ENCODE measurements at regions not wholly inside any gene's neighbourhood (a gene's known extent, or its start where the extent isn't known, plus 50 kb on each side); places are given as distances from the start of the nearest gene placed in this dataset.

GRCh38 chr13:73171926-73172325 is 113.1 kb downstream of the KLF5 start:
- Mint-ChIP-seq H3K27me3 (no peaks in the 10 kb centered on the region), H3K9me3 (no peaks in the 10 kb centered on the region), H3K4me1 (peaks cover 0 to 4% (median 3%) of the 10 kb centered on the region in 3 donors), H3K4me3 (no peak overlapping the region), H3K36me3 (no peaks in the 10 kb centered on the region), H3K27ac (no peak overlapping the region)
- POLR2A ChIA-PET = interaction anchor here in 1 of 2 donors (0.7 kb wide), 1 partner anchor 58 kb away, joined by 7 read pairs; no protein-coding TSS in a partner anchor
- CTCF ChIA-PET = interaction anchor here in 1 of 2 donors (0.7 kb wide), 1 partner anchor 143 kb away, joined by 5 read pairs; no protein-coding TSS in a partner anchor
- no peaks in the 10 kb centered on the region for H3K36me3 ChIP-seq (ENCODE audit: control insufficient read depth in 2 of 2, extremely low read depth in 1 of 2, insufficient read depth in 1 of 2, low read length in 1 of 2)
- no peaks in the 10 kb centered on the region for H3K4me1 ChIP-seq (ENCODE audit: control insufficient read depth in 1 of 2, extremely low read depth in 1 of 2, insufficient read depth in 2 of 2, low read length in 2 of 2)
- no peak overlapping the region for H3K27ac ChIP-seq (ENCODE audit: low read length)
- H3K4me3 ChIP-seq (ENCODE audit: control insufficient read depth in 1 of 2, extremely low read depth in 1 of 2, low read length in 1 of 2) = no peak overlapping the region
- H3K9me3 ChIP-seq = no peaks in the 10 kb centered on the region
- WGBS (ENCODE audit: insufficient coverage) = 33% methylated on average over 1 of the region's 5 CpGs
- H3K27me3 ChIP-seq (replicated peaks in 1 of 2; ENCODE audit: control insufficient read depth in 2 of 2, extremely low read depth in 1 of 2, insufficient read depth in 2 of 2, low read length in 1 of 2) = no peaks in the 10 kb centered on the region
- no peak for ATAC-seq (replicated peaks in 1 of 4)
- no peak for DNase-seq

- no peak for ATAC-seq (replicated peaks in 1 of 4)
- H3K27ac Mint-ChIP-seq = no peak overlapping the region
- Histone ChIP-seq H3K9me3 (no peaks in the 10 kb centered on the region), H3K4me1 (ENCODE audit: control insufficient read depth in 1 of 2, extremely low read depth in 1 of 2, insufficient read depth in 2 of 2, low read length in 2 of 2) (no peaks in the 10 kb centered on the region), H3K4me3 (ENCODE audit: control insufficient read depth in 1 of 2, extremely low read depth in 1 of 2, low read length in 1 of 2) (no peak overlapping the region), H3K27ac (ENCODE audit: low read length) (no peak overlapping the region), H3K36me3 (ENCODE audit: control insufficient read depth in 2 of 2, extremely low read depth in 1 of 2, insufficient read depth in 1 of 2, low read length in 1 of 2) (no peaks in the 10 kb centered on the region), H3K27me3 (replicated peaks in 1 of 2; ENCODE audit: control insufficient read depth in 2 of 2, extremely low read depth in 1 of 2, insufficient read depth in 2 of 2, low read length in 1 of 2) (no peaks in the 10 kb centered on the region)
- DNase-seq = no peak
- peaks cover 0 to 1% of the 10 kb centered on the region in 2 donors for H3K27me3 Mint-ChIP-seq
- H3K36me3 Mint-ChIP-seq = no peaks in the 10 kb centered on the region
- ChIA-PET CTCF (no interaction called here), POLR2A (no interaction called here)
- no peaks in the 10 kb centered on the region for H3K9me3 Mint-ChIP-seq
- 81% methylated on average over 4 of the region's 5 CpGs for WGBS (ENCODE audit: insufficient coverage)
- H3K4me1 Mint-ChIP-seq = peaks cover 0 to 4% (median 3%) of the 10 kb centered on the region in 3 donors
- H3K4me3 Mint-ChIP-seq = no peak overlapping the region
Measured at GRCh38 chr13:73171271-73171682, 112.5 kb downstream of the KLF5 start.

DNA sequence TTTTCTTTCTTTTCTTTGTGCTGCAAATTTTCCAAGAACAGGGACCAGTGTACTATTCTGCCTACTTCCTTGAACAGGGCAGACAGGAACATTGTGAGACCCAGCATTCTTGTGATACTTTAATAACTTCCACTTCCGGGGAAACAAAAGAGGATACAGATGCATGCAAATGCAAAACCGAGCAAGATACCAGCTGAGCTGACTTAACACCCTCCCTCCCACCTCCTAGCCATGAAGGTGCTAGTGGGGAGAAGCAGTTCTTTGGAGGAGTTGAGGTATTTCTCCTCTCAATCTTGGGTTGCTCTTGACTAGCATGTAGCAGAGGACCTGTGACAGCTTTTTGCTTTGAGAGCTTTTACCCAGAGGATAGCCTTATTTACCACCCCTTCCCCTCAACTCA is 111.2 kb downstream of the KLF5 start:
- no peak for ATAC-seq (replicated peaks in 1 of 4)
- no peak overlapping the region for H3K4me3 ChIP-seq (ENCODE audit: control insufficient read depth in 1 of 2, extremely low read depth in 1 of 2, low read length in 1 of 2)

GRCh38 chr13:73168953-73169401 is 110.2 kb downstream of the KLF5 start:
- DNase-seq (no peak), ATAC-seq (replicated peaks in 1 of 4) (no peak)
- peaks cover 0 to 4% (median 3%) of the 10 kb centered on the region in 3 donors for H3K4me1 Mint-ChIP-seq
- H3K27me3 Mint-ChIP-seq = peaks cover 0 to 6% of the 10 kb centered on the region in 2 donors
- no peaks in the 10 kb centered on the region for H3K9me3 ChIP-seq
- no peak overlapping the region for H3K4me3 Mint-ChIP-seq
- 88% methylated on average over 5 of the region's 8 CpGs for WGBS (ENCODE audit: insufficient coverage)
- no peak overlapping the region for H3K4me3 ChIP-seq (ENCODE audit: control insufficient read depth in 1 of 2, extremely low read depth in 1 of 2, low read length in 1 of 2)
- H3K27ac Mint-ChIP-seq = no peak overlapping the region
- ChIA-PET POLR2A (interaction anchor here in 1 of 2 donors (0.6 kb wide), 1 partner anchor 503 kb away, joined by 3 read pairs; no protein-coding TSS in a partner anchor), CTCF (interaction anchor here in 1 of 2 donors (0.6 kb wide), 2 partner anchors 553 to 1832 kb away, joined by 3 to 5 read pairs; no protein-coding TSS in a partner anchor)
- no peaks in the 10 kb centered on the region for H3K27me3 ChIP-seq (replicated peaks in 1 of 2; ENCODE audit: control insufficient read depth in 2 of 2, extremely low read depth in 1 of 2, insufficient read depth in 2 of 2, low read length in 1 of 2)
- no peak overlapping the region for H3K27ac ChIP-seq (ENCODE audit: low read length)
- H3K36me3 ChIP-seq (ENCODE audit: control insufficient read depth in 2 of 2, extremely low read depth in 1 of 2, insufficient read depth in 1 of 2, low read length in 1 of 2) = no peaks in the 10 kb centered on the region
- H3K9me3 Mint-ChIP-seq = no peaks in the 10 kb centered on the region
- H3K36me3 Mint-ChIP-seq = no peaks in the 10 kb centered on the region
- no peaks in the 10 kb centered on the region for H3K4me1 ChIP-seq (ENCODE audit: control insufficient read depth in 1 of 2, extremely low read depth in 1 of 2, insufficient read depth in 2 of 2, low read length in 2 of 2)

More for the DNA sequence above, 111.2 kb downstream of the KLF5 start:
- H3K27me3 Mint-ChIP-seq = peaks cover 0 to 6% of the 10 kb centered on the region in 2 donors
- H3K27me3 ChIP-seq (replicated peaks in 1 of 2; ENCODE audit: control insufficient read depth in 2 of 2, extremely low read depth in 1 of 2, insufficient read depth in 2 of 2, low read length in 1 of 2) = no peaks in the 10 kb centered on the region
- H3K36me3 ChIP-seq (ENCODE audit: control insufficient read depth in 2 of 2, extremely low read depth in 1 of 2, insufficient read depth in 1 of 2, low read length in 1 of 2) = no peaks in the 10 kb centered on the region
- CTCF ChIA-PET = no interaction called here
- H3K9me3 ChIP-seq = no peaks in the 10 kb centered on the region
- H3K27ac ChIP-seq (ENCODE audit: low read length) = no peak overlapping the region
- H3K36me3 Mint-ChIP-seq = no peaks in the 10 kb centered on the region
- DNase-seq = no peak
- POLR2A ChIA-PET = no interaction called here
- WGBS (ENCODE audit: insufficient coverage) = no CpG with 5 or more reads among the region's 2 CpGs
- H3K27ac Mint-ChIP-seq = peak overlapping the region in 1 of 2 donors; percentile 18
- no peak overlapping the region for H3K4me3 Mint-ChIP-seq
- H3K4me1 ChIP-seq (ENCODE audit: control insufficient read depth in 1 of 2, extremely low read depth in 1 of 2, insufficient read depth in 2 of 2, low read length in 2 of 2) = no peaks in the 10 kb centered on the region
- no peaks in the 10 kb centered on the region for H3K9me3 Mint-ChIP-seq
- peaks cover 0 to 4% (median 3%) of the 10 kb centered on the region in 3 donors for H3K4me1 Mint-ChIP-seq

GRCh38 chr13:73168226-73168952 is 109.6 kb downstream of the KLF5 start:
- Histone ChIP-seq H3K27ac (ENCODE audit: low read length) (no peak overlapping the region), H3K4me1 (ENCODE audit: control insufficient read depth in 1 of 2, extremely low read depth in 1 of 2, insufficient read depth in 2 of 2, low read length in 2 of 2) (no peaks in the 10 kb centered on the region), H3K9me3 (no peaks in the 10 kb centered on the region), H3K36me3 (ENCODE audit: control insufficient read depth in 2 of 2, extremely low read depth in 1 of 2, insufficient read depth in 1 of 2, low read length in 1 of 2) (no peaks in the 10 kb centered on the region), H3K27me3 (replicated peaks in 1 of 2; ENCODE audit: control insufficient read depth in 2 of 2, extremely low read depth in 1 of 2, insufficient read depth in 2 of 2, low read length in 1 of 2) (no peaks in the 10 kb centered on the region), H3K4me3 (ENCODE audit: control insufficient read depth in 1 of 2, extremely low read depth in 1 of 2, low read length in 1 of 2) (no peak overlapping the region)
- H3K27me3 Mint-ChIP-seq = peaks cover 0 to 6% of the 10 kb centered on the region in 2 donors
- no peaks in the 10 kb centered on the region for H3K9me3 Mint-ChIP-seq
- POLR2A ChIA-PET = interaction anchor here in 1 of 2 donors (0.6 kb wide), 2 partner anchors 12 to 26 kb away, joined by 3 to 5 read pairs; no protein-coding TSS in a partner anchor
- DNase-seq (no peak), ATAC-seq (replicated peaks in 1 of 4) (no peak)
- CTCF ChIA-PET = interaction anchor here in 1 of 2 donors (0.6 kb wide), 1 partner anchor 553 kb away, joined by 3 read pairs; no protein-coding TSS in a partner anchor
- WGBS (ENCODE audit: insufficient coverage) = no CpG with 5 or more reads among the region's 1 CpG
- no peak overlapping the region for H3K4me3 Mint-ChIP-seq
- H3K27ac Mint-ChIP-seq = no peak overlapping the region
- H3K36me3 Mint-ChIP-seq = no peaks in the 10 kb centered on the region
- H3K4me1 Mint-ChIP-seq = peaks cover 0 to 4% (median 3%) of the 10 kb centered on the region in 3 donors

DNA sequence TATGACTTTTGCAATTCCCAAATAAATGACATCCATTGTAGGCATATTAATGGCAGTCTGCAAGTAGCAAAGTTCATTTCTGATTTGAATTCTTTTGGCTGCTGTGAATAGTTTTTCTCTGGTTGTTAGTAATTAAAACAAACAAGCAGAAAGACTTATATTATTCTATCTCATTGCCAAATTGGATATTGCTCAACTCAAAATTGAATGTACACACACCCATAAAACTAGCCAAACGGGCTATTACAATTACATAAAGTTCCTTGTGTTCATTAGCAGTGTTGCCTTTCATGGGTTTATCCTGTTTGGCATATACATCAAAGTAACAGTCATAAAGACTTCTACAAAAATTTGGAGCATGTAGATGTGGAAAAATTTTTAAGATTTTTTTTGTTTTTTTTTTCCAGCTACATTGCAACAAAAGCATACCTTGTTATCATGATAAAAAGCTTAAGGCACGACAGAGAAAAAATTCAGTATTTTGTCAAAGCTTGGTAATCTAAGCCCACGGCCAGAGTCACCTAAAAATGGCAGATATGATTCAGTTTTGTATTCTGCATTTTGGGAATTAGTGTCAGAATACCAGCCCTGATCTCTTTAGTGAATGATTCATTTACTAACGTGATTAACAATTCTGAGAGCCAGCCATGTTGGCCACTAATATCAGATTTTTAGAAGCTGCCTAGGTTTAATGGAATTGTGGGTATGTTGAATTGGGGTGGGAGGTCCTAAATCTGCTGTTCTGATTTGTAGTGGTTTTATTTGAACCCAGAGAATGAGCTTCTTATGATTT is 108.4 kb downstream of the KLF5 start:
- Mint-ChIP-seq H3K4me1 (peaks cover 0 to 4% (median 3%) of the 10 kb centered on the region in 3 donors), H3K27me3 (peaks cover 0 to 6% of the 10 kb centered on the region in 2 donors), H3K4me3 (no peak overlapping the region), H3K9me3 (no peaks in the 10 kb centered on the region), H3K36me3 (no peaks in the 10 kb centered on the region), H3K27ac (no peak overlapping the region)
- Histone ChIP-seq H3K27me3 (replicated peaks in 1 of 2; ENCODE audit: control insufficient read depth in 2 of 2, extremely low read depth in 1 of 2, insufficient read depth in 2 of 2, low read length in 1 of 2) (no peaks in the 10 kb centered on the region), H3K4me1 (ENCODE audit: control insufficient read depth in 1 of 2, extremely low read depth in 1 of 2, insufficient read depth in 2 of 2, low read length in 2 of 2) (no peaks in the 10 kb centered on the region), H3K4me3 (ENCODE audit: control insufficient read depth in 1 of 2, extremely low read depth in 1 of 2, low read length in 1 of 2) (no peak overlapping the region), H3K27ac (ENCODE audit: low read length) (no peak overlapping the region), H3K36me3 (ENCODE audit: control insufficient read depth in 2 of 2, extremely low read depth in 1 of 2, insufficient read depth in 1 of 2, low read length in 1 of 2) (no peaks in the 10 kb centered on the region), H3K9me3 (no peaks in the 10 kb centered on the region)
- CTCF ChIA-PET = no interaction called here
- WGBS (ENCODE audit: insufficient coverage) = no CpG with 5 or more reads among the region's 4 CpGs
- no peak for ATAC-seq (replicated peaks in 1 of 4)
- DNase-seq = no peak
- POLR2A ChIA-PET = interaction anchor here (0.6 to 0.7 kb wide), 4 partner anchors 13 to 514 kb away, joined by 3 to 9 read pairs (median 4); no protein-coding TSS in a partner anchor

All from T-cell (primary cell).